SKM-1 treated with dmso at 0.1 percent for 144 hours (cell line): ENCODE measurements at regions not wholly inside any gene's neighbourhood (a gene's known extent, or its start where the extent isn't known, plus 50 kb on each side); places are given as distances from the start of the nearest gene placed in this dataset.

Experiments used
- DNase-seq: peaks from one replicate; lab custom pipeline; 2025; ENCODE audit not compliant: unreplicated experiment; lab: John Stamatoyannopoulos, UW

GRCh38 chr4:22986881-22987280 is 294.1 kb downstream of the GBA3 start:
- DNase-seq: no peak

GRCh38 chr4:22986262-22986661 is 293.5 kb downstream of the GBA3 start:
- no peak for DNase-seq

GRCh38 chr4:22984390-22984789 is 291.7 kb downstream of the GBA3 start:
- no peak for DNase-seq

- no peak for DNase-seq
Observed at GRCh38 chr4:22978656-22979055, 285.9 kb downstream of the GBA3 start.

GRCh38 chr4:22970665-22971064 is 277.9 kb downstream of the GBA3 start:
- no peak for DNase-seq

- no peak for DNase-seq
Observed at GRCh38 chr4:22969287-22969896, 276.7 kb downstream of the GBA3 start.

- DNase-seq: peak; percentile 19
Observed at GRCh38 chr4:22962295-22962694, 269.6 kb downstream of the GBA3 start.

- DNase-seq: no peak
Observed at GRCh38 chr4:22959483-22959882, 266.7 kb downstream of the GBA3 start.

- no peak for DNase-seq
Observed at GRCh38 chr4:22957774-22958309, 265.1 kb downstream of the GBA3 start.

GRCh38 chr4:22949161-22949855 is 256.6 kb downstream of the GBA3 start:
- DNase-seq: no peak

GRCh38 chr4:22947851-22948250 is 255.1 kb downstream of the GBA3 start:
- no peak for DNase-seq

GRCh38 chr4:22942920-22943559 is 250.3 kb downstream of the GBA3 start:
- DNase-seq: no peak

GRCh38 chr4:22941688-22942375 is 249.1 kb downstream of the GBA3 start:
- no peak for DNase-seq

GRCh38 chr4:22932326-22932725 is 239.6 kb downstream of the GBA3 start:
- DNase-seq: no peak

GRCh38 chr4:22922426-22922825 is 229.7 kb downstream of the GBA3 start:
- no peak for DNase-seq

GRCh38 chr4:22921936-22922335 is 229.2 kb downstream of the GBA3 start:
- no peak for DNase-seq

- DNase-seq: no peak
Observed at GRCh38 chr4:22911285-22911684, 218.5 kb downstream of the GBA3 start.

- DNase-seq: no peak
Observed at GRCh38 chr4:22910200-22910599, 217.5 kb downstream of the GBA3 start.

- DNase-seq: no peak
Observed at GRCh38 chr4:22906045-22906444, 213.3 kb downstream of the GBA3 start.

- DNase-seq: no peak
Observed at GRCh38 chr4:22903913-22904312, 211.2 kb downstream of the GBA3 start.

- no peak for DNase-seq
Observed at GRCh38 chr4:22901631-22902030, 208.9 kb downstream of the GBA3 start.

- DNase-seq: no peak
Observed at GRCh38 chr4:22900876-22901275, 208.1 kb downstream of the GBA3 start.
